Esophagus muscularis mucosa (tissue), 4 donors: ENCODE measurements at regions not wholly inside any gene's neighbourhood (a gene's known extent, or its start where the extent isn't known, plus 50 kb on each side); places are given as distances from the start of the nearest gene placed in this dataset.

Experiments
- DNase-seq: peaks from one replicate; pipeline ENCODE4 v3.0.0-alpha.2; 2017; ENCODE audit errors: extremely low spot score
- H3K27ac ChIP-seq, 4 donors: fragments of 200-600 bp; sonication (generic); replicated peaks in 1 of 4; 1 replicate in 3 of 4; 2 replicates in 1 of 4; pipeline ENCODE4 v1.5.1; 2016 to 2019; ENCODE audit warnings: mild to moderate bottlenecking in 1 of 4
- H3K27me3 ChIP-seq, 4 donors: fragments of 200-600 bp; sonication (generic); one replicate each; pipeline versions ENCODE4 v1.5.1 to v1.6.0; 2016 to 2019
- H3K36me3 ChIP-seq, 4 donors: fragments of 200-600 bp; sonication (generic); one replicate each; pipeline ENCODE4 v1.5.1; 2016 to 2019
- H3K4me1 ChIP-seq, 4 donors: fragments of 200-600 bp; sonication (generic); one replicate each; pipeline ENCODE4 v1.5.1; 2016 to 2019
- H3K4me3 ChIP-seq, 4 donors: fragments of 200-600 bp; sonication (generic); 1 replicate in 2 of 4; 2 replicates in 2 of 4; pipeline ENCODE4 v1.5.1; 2016 to 2019; ENCODE audit warnings: mild to moderate bottlenecking in 4 of 4, moderate library complexity in 1 of 4
- H3K9me3 ChIP-seq, 4 donors: fragments of 200-600 bp; sonication (generic); 1 replicate in 3 of 4; 2 replicates in 1 of 4; pipeline ENCODE4 v1.5.1; 2016 to 2019
- EP300 ChIP-seq: sonication (generic); formaldehyde crosslinking; IDR thresholded peaks from one replicate; pipeline ENCODE4 v1.6.1; 2017; ENCODE audit warnings: antibody characterized with exemption
- POLR2A ChIP-seq: fragments of 450-650 bp; IDR thresholded peaks from one replicate; pipeline ENCODE4 v1.6.1; 2017; ENCODE audit warnings: antibody characterized with exemption, moderate library complexity, mild to moderate bottlenecking, low read depth
- POLR2AphosphoS5 ChIP-seq, 2 donors: sonication (generic); formaldehyde crosslinking; IDR thresholded peaks; one replicate each; pipeline ENCODE4 v1.6.1; 2017; ENCODE audit warnings: antibody characterized with exemption in 2 of 2
- WGBS: methylation state at CpG from one replicate; pipeline ENCODE4 v1.1.5; 2018; 5-methylcytosine and 5-hydroxymethylcytosine counted together
- intact Hi-C: fragments of 100-400 bp; cut with DNase I; formaldehyde crosslinking; loops from one replicate; pipeline ENCODE4 v1.15.1; 2023
- TF ChIP-seq, protein P1 (sequence below), 3 experiments: fragments of 200-600 bp in 2 of 3; fragments of 450-650 bp in 1 of 3; sonication (generic) in 2 of 3; IDR thresholded peaks; one replicate each; pipeline ENCODE4 v1.5.1; 2017 to 2019; ENCODE audit warnings: antibody characterized with exemption in 3 of 3, mild to moderate bottlenecking in 2 of 3, moderate library complexity in 1 of 3

DNA sequence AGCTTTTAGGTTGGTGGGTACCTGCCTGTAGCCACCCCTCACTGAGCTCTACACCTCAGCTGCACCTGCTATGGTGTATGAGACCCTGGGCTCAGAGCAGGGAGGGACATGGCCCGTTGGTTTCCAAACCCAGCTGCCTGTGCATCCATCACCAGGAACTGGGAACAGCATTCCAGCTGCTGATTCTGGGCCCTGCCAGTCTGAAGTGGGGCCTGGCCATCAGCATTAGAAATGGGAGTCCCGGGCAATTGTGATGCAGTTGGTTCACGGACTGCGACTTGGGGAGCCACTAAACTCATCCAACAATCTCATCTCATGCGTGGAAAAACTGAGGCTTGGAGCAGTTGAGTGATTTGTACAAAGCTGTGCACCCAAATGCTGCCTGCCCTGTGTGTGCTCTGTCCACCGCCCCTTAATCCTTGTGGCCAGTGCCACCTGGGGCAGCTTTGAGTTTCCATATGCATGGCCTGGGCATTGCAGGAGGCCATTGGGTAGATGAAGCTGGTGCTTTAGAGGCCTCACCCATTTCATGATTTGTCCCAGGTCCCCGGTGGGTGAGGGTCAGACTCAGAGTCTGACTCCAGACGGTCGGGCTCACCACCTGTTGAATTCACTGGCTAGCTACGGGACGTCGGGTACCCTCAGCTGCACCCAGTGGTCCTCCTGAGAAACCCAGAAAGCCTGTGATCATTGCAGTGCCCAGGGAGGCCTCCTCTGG lies 109.0 kb upstream of the SHH start:
- H3K27ac ChIP-seq: no peak overlapping the region
- no peak for DNase-seq
- H3K27me3 ChIP-seq: no peaks in the 10 kb centered on the region
- intact Hi-C loops: no loop called here
- H3K9me3 ChIP-seq: no peaks in the 10 kb centered on the region
- WGBS: 85% methylated on average over 4 of the region's 12 CpGs
- H3K36me3 ChIP-seq: no peaks in the 10 kb centered on the region
- peaks cover 0 to 22% (median 17%) of the 10 kb centered on the region in 4 donors for H3K4me1 ChIP-seq
- TF ChIP-seq POLR2AphosphoS5 (IDR thresholded peaks at IDR 0.05) (no peak), POLR2A (no peak)
- no peak overlapping the region for H3K4me3 ChIP-seq

DNA sequence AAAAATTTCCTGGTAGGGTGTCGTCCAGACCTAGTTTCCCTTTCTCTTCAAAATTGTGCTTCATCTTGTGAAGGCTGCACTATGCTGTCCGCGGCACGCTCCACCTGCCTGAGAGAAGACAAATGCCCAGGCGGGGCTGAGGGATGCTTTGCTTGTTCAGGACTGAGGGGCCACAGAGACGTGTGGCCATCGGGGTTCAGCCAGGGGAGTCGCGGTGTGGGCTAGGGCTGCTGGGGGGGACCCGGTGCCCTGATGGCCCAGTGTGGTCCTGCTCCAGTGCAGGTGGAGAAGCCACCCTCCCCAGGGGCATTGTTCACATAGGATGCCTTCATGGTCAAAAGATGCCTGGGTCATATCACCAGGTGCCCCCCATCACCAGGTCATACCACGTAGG lies 107.8 kb upstream of the SHH start:
- no peak for TF ChIP-seq POLR2A
- TF ChIP-seq, protein P1, sequence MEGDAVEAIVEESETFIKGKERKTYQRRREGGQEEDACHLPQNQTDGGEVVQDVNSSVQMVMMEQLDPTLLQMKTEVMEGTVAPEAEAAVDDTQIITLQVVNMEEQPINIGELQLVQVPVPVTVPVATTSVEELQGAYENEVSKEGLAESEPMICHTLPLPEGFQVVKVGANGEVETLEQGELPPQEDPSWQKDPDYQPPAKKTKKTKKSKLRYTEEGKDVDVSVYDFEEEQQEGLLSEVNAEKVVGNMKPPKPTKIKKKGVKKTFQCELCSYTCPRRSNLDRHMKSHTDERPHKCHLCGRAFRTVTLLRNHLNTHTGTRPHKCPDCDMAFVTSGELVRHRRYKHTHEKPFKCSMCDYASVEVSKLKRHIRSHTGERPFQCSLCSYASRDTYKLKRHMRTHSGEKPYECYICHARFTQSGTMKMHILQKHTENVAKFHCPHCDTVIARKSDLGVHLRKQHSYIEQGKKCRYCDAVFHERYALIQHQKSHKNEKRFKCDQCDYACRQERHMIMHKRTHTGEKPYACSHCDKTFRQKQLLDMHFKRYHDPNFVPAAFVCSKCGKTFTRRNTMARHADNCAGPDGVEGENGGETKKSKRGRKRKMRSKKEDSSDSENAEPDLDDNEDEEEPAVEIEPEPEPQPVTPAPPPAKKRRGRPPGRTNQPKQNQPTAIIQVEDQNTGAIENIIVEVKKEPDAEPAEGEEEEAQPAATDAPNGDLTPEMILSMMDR (IDR thresholded peaks at IDR 0.05): no peak
- TF ChIP-seq POLR2AphosphoS5 (IDR thresholded peaks at IDR 0.05): no peak
- no peak for TF ChIP-seq EP300
- peaks cover 0 to 22% (median 17%) of the 10 kb centered on the region in 4 donors for H3K4me1 ChIP-seq
- no peaks in the 10 kb centered on the region for H3K27me3 ChIP-seq
- no peak overlapping the region for H3K4me3 ChIP-seq
- H3K9me3 ChIP-seq: no peaks in the 10 kb centered on the region
- no peak overlapping the region for H3K27ac ChIP-seq
- no peak for DNase-seq
- WGBS: 90% methylated on average over 7 of the region's 11 CpGs
- no peaks in the 10 kb centered on the region for H3K36me3 ChIP-seq
- intact Hi-C loops: no loop called here

DNA sequence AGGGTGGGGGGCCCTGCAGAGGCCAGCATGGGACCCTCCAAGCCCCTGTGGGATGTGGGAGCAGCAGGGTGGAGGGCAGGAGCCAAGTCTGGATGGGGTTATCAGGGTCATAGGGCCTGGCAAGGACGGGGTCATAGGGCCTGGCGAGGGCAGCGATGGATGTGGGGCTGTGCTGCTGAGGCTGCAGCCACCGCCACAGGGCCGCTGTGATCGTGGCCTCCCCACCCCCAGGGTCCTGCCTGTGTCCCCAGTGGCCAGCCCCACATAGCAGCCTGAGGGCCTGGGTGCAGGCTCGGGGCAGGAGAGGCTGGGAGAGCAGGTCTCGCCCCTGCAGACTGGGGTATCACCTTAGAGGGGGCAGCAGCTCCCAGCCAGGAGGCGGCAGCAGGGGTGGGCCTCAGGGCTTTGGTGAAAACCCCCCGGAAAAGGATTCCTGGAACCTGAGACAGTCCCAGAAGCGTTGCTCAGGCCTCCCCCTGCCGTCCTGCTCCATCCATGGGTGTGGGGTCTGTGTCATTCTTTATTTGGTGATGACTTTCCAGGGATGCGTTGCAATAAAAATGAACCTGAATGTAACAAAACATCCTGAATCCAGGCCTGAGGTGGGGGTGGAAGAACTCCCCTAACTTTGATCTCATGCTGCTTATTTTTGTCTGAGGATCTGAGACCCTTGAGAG lies 107.3 kb upstream of the SHH start:
- Histone ChIP-seq H3K27ac (no peak overlapping the region), H3K36me3 (no peaks in the 10 kb centered on the region), H3K27me3 (no peaks in the 10 kb centered on the region), H3K4me1 (peaks cover 0 to 22% (median 17%) of the 10 kb centered on the region in 4 donors), H3K4me3 (no peak overlapping the region), H3K9me3 (no peaks in the 10 kb centered on the region)
- intact Hi-C loops: no loop called here
- TF ChIP-seq, protein P1 (IDR thresholded peaks at IDR 0.05): no peak
- no peak for TF ChIP-seq POLR2A
- no peak for TF ChIP-seq EP300
- no peak for TF ChIP-seq POLR2AphosphoS5 (IDR thresholded peaks at IDR 0.05)
- DNase-seq: no peak
- WGBS: 87% methylated on average over 3 of the region's 13 CpGs

DNA sequence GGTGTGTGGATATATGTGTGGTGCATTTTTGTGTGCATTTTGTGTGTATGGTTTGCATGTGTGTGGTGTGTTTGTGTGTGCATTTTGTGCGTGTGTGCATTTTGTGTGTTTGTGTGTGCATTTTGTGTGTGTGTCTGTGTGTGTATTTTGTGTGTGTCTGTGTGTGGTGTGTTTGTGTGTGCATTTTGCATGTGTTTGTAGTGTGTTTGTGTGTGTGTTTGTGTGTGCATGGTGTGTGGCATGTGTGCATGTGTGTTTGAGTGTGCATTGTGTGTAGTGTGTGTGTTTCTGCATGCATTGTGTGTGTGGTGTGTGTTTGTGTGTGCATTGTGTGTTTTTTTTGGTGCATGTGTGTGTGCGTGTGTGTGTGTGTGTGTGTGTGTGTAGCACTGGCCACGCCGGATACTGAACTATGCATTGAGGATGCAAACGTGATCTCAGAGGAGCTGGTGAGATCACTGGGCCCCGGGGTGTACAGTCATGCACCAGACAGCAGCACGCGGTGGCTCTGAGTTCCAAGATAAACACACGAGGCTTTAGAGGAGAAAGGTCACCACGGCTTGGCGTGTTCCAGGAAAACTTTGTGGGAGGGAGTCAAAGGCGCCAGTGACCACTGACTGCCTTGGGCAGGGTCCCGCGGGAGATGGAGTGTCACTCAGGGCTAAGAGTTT lies 106.6 kb upstream of the SHH start:
- Histone ChIP-seq H3K4me1 (peaks cover 0 to 23% (median 17%) of the 10 kb centered on the region in 4 donors), H3K27me3 (no peaks in the 10 kb centered on the region), H3K9me3 (no peaks in the 10 kb centered on the region), H3K4me3 (no peak overlapping the region), H3K36me3 (no peaks in the 10 kb centered on the region), H3K27ac (no peak overlapping the region)
- intact Hi-C loops: no loop called here
- WGBS: 31% methylated on average over 9 of the region's 14 CpGs
- no peak for DNase-seq
- TF ChIP-seq POLR2A (no peak), EP300 (no peak), POLR2AphosphoS5 (IDR thresholded peaks at IDR 0.05) (peak in 1 of 2 donors; percentile 44)

DNA sequence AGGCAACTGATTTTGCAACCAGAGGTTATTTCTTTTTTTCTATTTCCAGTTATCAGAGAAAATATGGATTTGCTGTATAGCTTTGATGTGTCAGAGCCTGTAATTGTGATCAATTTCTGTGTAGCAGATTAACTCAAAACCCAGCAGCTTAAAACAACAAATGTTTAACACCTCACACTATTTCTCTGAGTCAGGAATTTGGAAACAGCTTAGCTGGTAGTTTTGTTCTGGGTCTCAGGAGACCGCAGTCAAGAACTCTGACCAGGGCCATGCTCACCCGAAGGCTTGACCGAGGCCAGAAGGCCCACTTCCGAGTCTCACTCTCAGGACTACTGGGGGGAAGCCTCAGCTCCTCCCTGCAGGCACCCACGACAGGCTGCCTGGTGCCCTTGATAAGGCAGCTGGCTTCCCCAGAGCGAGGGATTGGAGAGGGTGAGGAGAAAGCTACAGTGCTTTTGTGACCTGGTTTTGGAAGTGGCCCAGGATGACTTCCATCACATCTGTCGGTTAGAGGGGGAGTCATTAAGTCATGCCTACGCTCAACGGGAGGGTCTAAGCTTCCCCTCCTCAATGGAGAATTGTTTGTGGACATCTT lies 105.7 kb upstream of the SHH start:
- peaks cover 0 to 32% (median 26%) of the 10 kb centered on the region in 4 donors for H3K4me1 ChIP-seq
- H3K36me3 ChIP-seq: no peaks in the 10 kb centered on the region
- DNase-seq: no peak
- H3K9me3 ChIP-seq: peaks cover 0 to 1% (median under 1%) of the 10 kb centered on the region in 4 donors
- TF ChIP-seq EP300 (no peak), POLR2A (no peak), POLR2AphosphoS5 (IDR thresholded peaks at IDR 0.05) (no peak)
- TF ChIP-seq, protein P1 (IDR thresholded peaks at IDR 0.05): no peak
- H3K4me3 ChIP-seq: no peak overlapping the region
- no peaks in the 10 kb centered on the region for H3K27me3 ChIP-seq
- WGBS: 61% methylated on average over 6 of the region's 9 CpGs
- H3K27ac ChIP-seq: no peak overlapping the region
- intact Hi-C loops: no loop called here
